ENCODE measurements at regions not wholly inside any gene's neighbourhood (a gene's known extent, or its start where the extent isn't known, plus 50 kb on each side); places are given as distances from the start of the nearest gene placed in this dataset.

- Histone ChIP-seq H3K4me1 (peaks cover 11% of the 10 kb centered on the region), H3K9me3 (no peaks in the 10 kb centered on the region), H3K27me3 (no peaks in the 10 kb centered on the region), H3K4me3 (no peak overlapping the region), H3K36me3 (ENCODE audit: low read depth, missing control alignments) (no peaks in the 10 kb centered on the region), H3K27ac (no peak overlapping the region)
- no peak for DNase-seq
- WGBS, 2 donors, result 74 to 89% methylated on average over 9 of the region's 9 CpGs
- TF ChIP-seq CTCF (IDR thresholded peaks at IDR 0.05), result no peak
- no peak for TF ChIP-seq POLR2A (IDR thresholded peaks at IDR 0.05)
- intact Hi-C loops (cut with DNase I; ENCODE audit: low total_unique reads), result no loop called here
Measured at GRCh38 chr13:59259165-59260000, 904.3 kb downstream of the DIAPH3 start.

- Histone ChIP-seq H3K36me3 (ENCODE audit: low read depth, missing control alignments) (no peaks in the 10 kb centered on the region), H3K27me3 (no peaks in the 10 kb centered on the region), H3K27ac (no peak overlapping the region), H3K9me3 (no peaks in the 10 kb centered on the region), H3K4me3 (no peak overlapping the region), H3K4me1 (peaks cover 9% of the 10 kb centered on the region)
- DNase-seq, result peak; percentile 18
- intact Hi-C loops (cut with DNase I; ENCODE audit: low total_unique reads), result no loop called here
- TF ChIP-seq POLR2A (IDR thresholded peaks at IDR 0.05) (no peak), CTCF (IDR thresholded peaks at IDR 0.05) (peak; percentile 11 to 34 (median 33))
- 67 to 77% methylated on average over 4 of the region's 4 CpGs for WGBS, 2 donors
Measured at GRCh38 chr13:59261928-59262488, 901.7 kb downstream of the DIAPH3 start.

- Histone ChIP-seq H3K9me3 (no peaks in the 10 kb centered on the region), H3K27me3 (no peaks in the 10 kb centered on the region), H3K27ac (no peak overlapping the region), H3K36me3 (ENCODE audit: low read depth, missing control alignments) (no peaks in the 10 kb centered on the region), H3K4me1 (peaks cover 8% of the 10 kb centered on the region), H3K4me3 (no peak overlapping the region)
- no peak for TF ChIP-seq CTCF (IDR thresholded peaks at IDR 0.05)
- no peak for TF ChIP-seq POLR2A (IDR thresholded peaks at IDR 0.05)
- DNase-seq, result no peak
- intact Hi-C loops (cut with DNase I; ENCODE audit: low total_unique reads), result no loop called here
Measured at GRCh38 chr13:59263531-59263930, 900.2 kb downstream of the DIAPH3 start.

DNA sequence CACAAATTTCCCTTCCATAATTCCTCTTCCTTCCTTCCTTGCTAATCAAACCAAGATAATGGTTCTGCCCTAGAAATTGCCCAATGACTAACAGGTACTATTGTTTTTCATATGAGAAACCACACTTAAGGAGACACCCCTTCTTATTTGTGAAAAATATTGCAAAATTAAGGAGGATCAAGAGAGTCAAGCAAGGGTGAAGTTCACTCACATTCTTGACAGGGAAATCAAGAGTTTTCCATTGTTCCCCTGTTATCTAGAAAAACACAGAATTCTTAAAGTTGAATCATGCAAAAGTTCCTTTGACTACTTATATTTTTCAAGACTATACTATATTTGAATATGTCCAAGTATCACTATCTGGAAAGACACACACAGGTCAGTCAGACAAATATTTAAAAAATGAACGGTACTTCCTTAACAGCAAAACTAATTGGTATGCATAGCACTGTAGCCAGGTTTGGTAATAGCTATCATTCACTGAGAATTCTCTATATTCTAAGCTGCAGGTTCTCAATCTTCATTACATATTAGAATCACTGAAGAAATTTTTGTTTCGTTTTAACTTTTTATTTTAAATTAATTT, 897.2 kb downstream of the DIAPH3 start:
- Histone ChIP-seq H3K36me3 (ENCODE audit: low read depth, missing control alignments) (no peaks in the 10 kb centered on the region), H3K4me1 (peaks cover 8% of the 10 kb centered on the region), H3K9me3 (no peaks in the 10 kb centered on the region), H3K27ac (no peak overlapping the region), H3K4me3 (no peak overlapping the region), H3K27me3 (no peaks in the 10 kb centered on the region)
- WGBS, 2 donors, result 53 to 66% methylated on average over 2 of the region's 2 CpGs
- intact Hi-C loops (cut with DNase I; ENCODE audit: low total_unique reads), result no loop called here
- no peak for DNase-seq
- no peak for TF ChIP-seq POLR2A (IDR thresholded peaks at IDR 0.05)
- TF ChIP-seq CTCF (IDR thresholded peaks at IDR 0.05), result no peak
